Neural crest cell (in vitro differentiated cells): ENCODE measurements at regions not wholly inside any gene's neighbourhood (a gene's known extent, or its start where the extent isn't known, plus 50 kb on each side); places are given as distances from the start of the nearest gene placed in this dataset.

Experiments used
- DNase-seq: peaks from one replicate; pipeline ENCODE4 v3.0.0; 2021; ENCODE audit warnings: low read depth, mixed read lengths, low spot score
- H3K27ac Mint-ChIP-seq: one replicate; pipeline ENCODE4 v1.8.0; 2021; ENCODE audit warnings: mild to moderate bottlenecking, mixed read lengths; ENCODE audit not compliant: unreplicated experiment
- H3K27me3 Mint-ChIP-seq: 2 replicates; pipeline ENCODE4 v1.8.0; 2021; ENCODE audit warnings: low read depth, mild to moderate bottlenecking, mixed read lengths
- H3K36me3 Mint-ChIP-seq: 2 replicates; pipeline ENCODE4 v1.8.0; 2021; ENCODE audit warnings: low read depth, mild to moderate bottlenecking, mixed read lengths
- H3K4me1 Mint-ChIP-seq: 2 replicates; pipeline ENCODE4 v1.8.0; 2021; ENCODE audit warnings: mixed read lengths
- H3K4me3 Mint-ChIP-seq: one replicate; pipeline ENCODE4 v1.8.0; 2021; ENCODE audit warnings: mild to moderate bottlenecking, mixed read lengths
- H3K9me3 Mint-ChIP-seq: 2 replicates; pipeline ENCODE4 v1.8.0; 2021; ENCODE audit warnings: mixed read lengths
- TF ChIP-seq, protein P1 (sequence below): fragments of 200-600 bp; sonication (generic); conservative IDR thresholded peaks from 2 replicates; pipeline ENCODE4 v1.5.0; 2021; ENCODE audit warnings: antibody characterized with exemption, mild to moderate bottlenecking

DNA sequence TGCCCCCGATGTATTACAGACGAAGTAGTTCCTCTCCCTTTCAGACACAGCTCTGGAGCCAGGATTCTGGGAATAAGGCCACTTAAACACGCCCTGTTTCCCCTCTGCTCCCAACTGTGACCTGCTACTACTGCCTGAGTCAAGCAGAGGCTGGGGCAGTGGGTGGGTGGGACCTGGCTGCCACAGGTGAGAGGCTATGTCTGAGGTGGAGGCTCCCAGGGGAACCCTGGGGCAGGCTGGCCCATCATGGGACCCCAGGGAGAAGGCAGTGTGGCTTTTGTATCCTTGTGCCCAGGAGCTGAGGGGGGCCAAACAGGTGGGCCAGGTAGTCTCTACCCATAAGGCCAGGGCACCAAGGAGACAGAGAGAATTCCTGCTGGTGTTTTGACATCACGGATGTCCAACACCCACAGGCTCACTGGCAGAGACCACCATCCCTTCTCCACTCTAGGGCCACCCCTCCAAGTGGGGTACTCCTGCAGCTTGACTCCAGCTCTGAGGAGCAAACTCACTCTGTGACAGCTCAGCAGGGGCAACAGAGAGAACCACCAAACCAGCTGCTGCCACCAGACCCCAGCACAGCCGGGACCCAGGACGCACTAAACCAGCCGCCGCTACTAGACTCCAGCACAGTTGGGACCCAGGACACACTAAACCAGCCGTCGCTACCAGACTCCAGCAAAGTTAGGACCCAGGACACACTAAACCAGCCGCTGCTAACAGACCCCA, 105.3 kb upstream of the SMURF2 start:
- no peak overlapping the region for H3K4me3 Mint-ChIP-seq
- TF ChIP-seq, protein P1, sequence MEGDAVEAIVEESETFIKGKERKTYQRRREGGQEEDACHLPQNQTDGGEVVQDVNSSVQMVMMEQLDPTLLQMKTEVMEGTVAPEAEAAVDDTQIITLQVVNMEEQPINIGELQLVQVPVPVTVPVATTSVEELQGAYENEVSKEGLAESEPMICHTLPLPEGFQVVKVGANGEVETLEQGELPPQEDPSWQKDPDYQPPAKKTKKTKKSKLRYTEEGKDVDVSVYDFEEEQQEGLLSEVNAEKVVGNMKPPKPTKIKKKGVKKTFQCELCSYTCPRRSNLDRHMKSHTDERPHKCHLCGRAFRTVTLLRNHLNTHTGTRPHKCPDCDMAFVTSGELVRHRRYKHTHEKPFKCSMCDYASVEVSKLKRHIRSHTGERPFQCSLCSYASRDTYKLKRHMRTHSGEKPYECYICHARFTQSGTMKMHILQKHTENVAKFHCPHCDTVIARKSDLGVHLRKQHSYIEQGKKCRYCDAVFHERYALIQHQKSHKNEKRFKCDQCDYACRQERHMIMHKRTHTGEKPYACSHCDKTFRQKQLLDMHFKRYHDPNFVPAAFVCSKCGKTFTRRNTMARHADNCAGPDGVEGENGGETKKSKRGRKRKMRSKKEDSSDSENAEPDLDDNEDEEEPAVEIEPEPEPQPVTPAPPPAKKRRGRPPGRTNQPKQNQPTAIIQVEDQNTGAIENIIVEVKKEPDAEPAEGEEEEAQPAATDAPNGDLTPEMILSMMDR = no peak
- peaks cover 2% of the 10 kb centered on the region for H3K27me3 Mint-ChIP-seq
- H3K27ac Mint-ChIP-seq = no peak overlapping the region
- no peak for DNase-seq
- H3K36me3 Mint-ChIP-seq = no peaks in the 10 kb centered on the region
- H3K9me3 Mint-ChIP-seq = no peaks in the 10 kb centered on the region
- H3K4me1 Mint-ChIP-seq = peaks cover 5% of the 10 kb centered on the region

- Mint-ChIP-seq H3K9me3 (no peaks in the 10 kb centered on the region), H3K4me1 (peaks cover 5% of the 10 kb centered on the region), H3K27ac (no peak overlapping the region), H3K36me3 (no peaks in the 10 kb centered on the region), H3K27me3 (no peaks in the 10 kb centered on the region), H3K4me3 (no peak overlapping the region)
- TF ChIP-seq, protein P1 = no peak
- DNase-seq = no peak
Observed at GRCh38 chr17:64765191-64765889, 103.2 kb upstream of the SMURF2 start.

DNA sequence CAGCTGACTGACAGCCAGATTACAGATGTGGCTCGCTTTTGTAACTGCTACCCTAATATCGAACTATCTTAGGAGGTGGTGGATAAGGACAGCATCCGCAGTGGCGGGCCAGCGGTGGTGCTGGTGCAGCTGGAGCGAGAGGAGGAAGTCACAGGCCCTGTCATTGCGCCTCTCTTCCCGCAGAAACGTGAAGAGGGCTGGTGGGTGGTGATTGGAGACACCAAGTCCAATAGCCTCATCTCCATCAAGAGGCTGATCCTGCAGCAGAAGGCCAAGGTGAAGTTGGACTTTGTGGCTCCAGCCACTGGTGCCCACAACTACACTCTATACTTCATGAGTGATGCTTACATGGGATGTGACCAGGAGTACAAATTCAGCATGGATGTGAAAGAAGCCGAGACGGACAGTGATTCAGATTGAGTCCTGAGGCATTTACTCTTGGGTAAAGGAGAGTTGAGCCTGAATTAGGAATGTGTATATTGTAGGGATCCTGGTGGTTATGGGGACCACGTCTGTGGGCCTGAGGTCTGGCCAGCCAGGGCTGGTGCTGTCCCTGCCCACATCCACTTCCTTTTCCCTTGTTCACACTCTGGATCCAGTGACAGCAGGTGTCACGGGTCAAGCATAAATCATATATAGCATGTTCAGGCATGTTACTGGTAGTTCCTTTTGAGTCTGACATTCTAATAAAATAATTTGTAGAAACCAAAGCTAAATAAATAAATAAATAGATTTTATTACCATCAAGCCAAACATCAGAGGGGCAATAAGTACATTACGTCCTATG, 89.0 kb upstream of the SMURF2 start:
- no peak for DNase-seq

DNA sequence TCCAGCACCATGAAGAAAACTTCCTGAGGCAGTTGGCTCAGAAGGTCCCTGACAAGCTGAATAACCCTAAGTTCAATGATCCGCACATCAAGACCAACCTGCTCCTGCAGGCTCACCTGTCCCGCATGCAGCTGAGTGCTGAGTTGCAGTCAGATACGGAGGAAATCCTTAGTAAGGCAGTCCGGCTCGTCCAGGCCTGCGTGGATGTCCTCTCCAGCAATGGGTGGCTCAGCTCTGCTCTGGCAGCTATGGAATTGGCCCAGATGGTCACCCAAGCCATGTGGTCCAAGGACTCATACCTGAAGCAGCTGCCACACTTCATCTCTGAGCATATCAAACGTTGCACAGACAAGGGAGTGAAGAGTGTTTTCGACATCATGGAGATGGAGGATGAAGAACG, 88.4 kb upstream of the SMURF2 start:
- H3K4me3 Mint-ChIP-seq = no peak overlapping the region
- no peaks in the 10 kb centered on the region for H3K27me3 Mint-ChIP-seq
- no peaks in the 10 kb centered on the region for H3K9me3 Mint-ChIP-seq
- no peak for DNase-seq
- no peaks in the 10 kb centered on the region for H3K36me3 Mint-ChIP-seq
- TF ChIP-seq, protein P1 = no peak
- H3K27ac Mint-ChIP-seq = no peak overlapping the region
- H3K4me1 Mint-ChIP-seq = no peaks in the 10 kb centered on the region

More for the DNA sequence above, 89.0 kb upstream of the SMURF2 start:
- no peaks in the 10 kb centered on the region for H3K36me3 Mint-ChIP-seq
- no peak overlapping the region for H3K27ac Mint-ChIP-seq
- no peaks in the 10 kb centered on the region for H3K27me3 Mint-ChIP-seq
- H3K9me3 Mint-ChIP-seq = no peaks in the 10 kb centered on the region
- no peaks in the 10 kb centered on the region for H3K4me1 Mint-ChIP-seq
- H3K4me3 Mint-ChIP-seq = no peak overlapping the region
- TF ChIP-seq, protein P1 = no peak

- DNase-seq = no peak
- no peaks in the 10 kb centered on the region for H3K4me1 Mint-ChIP-seq
Observed at GRCh38 chr17:64749306-64749705, 87.2 kb upstream of the SMURF2 start.

More at GRCh38 chr17:64749306-64749705, 87.2 kb upstream of the SMURF2 start:
- Mint-ChIP-seq H3K27ac (no peak overlapping the region), H3K9me3 (no peaks in the 10 kb centered on the region), H3K27me3 (no peaks in the 10 kb centered on the region), H3K4me3 (no peak overlapping the region), H3K36me3 (no peaks in the 10 kb centered on the region)
- TF ChIP-seq, protein P1 = no peak
